ENCODE measurements at regions not wholly inside any gene's neighbourhood (a gene's known extent, or its start where the extent isn't known, plus 50 kb on each side); places are given as distances from the start of the nearest gene placed in this dataset.

DNA sequence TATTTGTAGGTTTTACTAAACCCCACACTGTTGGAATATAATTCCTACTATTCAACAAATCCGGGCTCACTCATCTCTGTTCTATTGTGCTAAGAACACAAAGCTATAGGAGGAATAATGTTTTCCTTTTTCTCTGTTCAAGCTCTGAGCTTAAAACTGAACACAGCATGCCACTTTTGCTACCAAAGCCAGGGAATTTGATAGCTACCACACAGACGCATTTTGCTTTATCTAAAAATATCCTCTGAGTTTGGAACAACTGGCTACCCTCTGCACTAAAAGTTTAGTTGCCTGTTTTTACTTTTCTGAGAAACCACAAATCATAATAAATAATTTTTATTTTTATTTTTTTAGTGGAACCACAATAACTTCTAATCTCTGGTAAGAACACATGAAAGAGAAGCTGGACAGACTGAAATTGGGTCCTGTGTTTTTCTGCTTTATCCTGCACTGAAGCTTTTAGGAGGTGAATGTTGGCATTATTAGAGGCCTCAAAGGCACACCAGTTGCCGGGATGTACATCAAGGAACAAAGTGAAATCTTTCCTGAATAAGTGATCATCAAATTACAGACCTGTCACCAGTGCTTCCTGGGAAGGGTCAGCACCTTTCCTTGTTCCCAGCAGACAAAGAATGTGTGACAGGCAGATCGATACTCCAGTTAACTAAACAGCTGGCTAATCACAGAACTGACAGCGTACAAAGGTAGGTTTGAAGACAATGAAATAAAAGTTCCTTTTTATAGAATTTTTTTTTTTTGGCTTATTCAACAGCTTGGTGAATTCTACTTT, 523.2 kb upstream of the TENM4 start:
- Histone ChIP-seq H3K9me3 (ENCODE audit: control insufficient read depth in 1 of 2, insufficient read depth in 1 of 2, low read length in 2 of 2) (peaks cover 0 to 6% of the 10 kb centered on the region in 2 experiments), H3K4me1 (ENCODE audit: insufficient read depth, low read length) (no peaks in the 10 kb centered on the region), H3K36me3 (ENCODE audit: insufficient read depth, low read length) (no peaks in the 10 kb centered on the region), H3K27me3 (ENCODE audit: control insufficient read depth in 1 of 2, insufficient read depth in 2 of 2, low read length in 2 of 2) (no peaks in the 10 kb centered on the region), H3K4me3 (ENCODE audit: low read length) (no peak overlapping the region), H3K27ac (ENCODE audit: low read depth in 1 of 2, low read length in 2 of 2) (no peak overlapping the region)
- H3K36me3 Mint-ChIP-seq (ENCODE audit: low read depth): no peaks in the 10 kb centered on the region
- intact Hi-C loops (cut with DNase I, micrococcal nuclease): no loop called here
- ATAC-seq (ENCODE audit: poor library complexity) (no peak), DNase-seq (no peak)
- H3K9me3 Mint-ChIP-seq: peaks cover 10% of the 10 kb centered on the region
- TF ChIP-seq, protein P1, sequence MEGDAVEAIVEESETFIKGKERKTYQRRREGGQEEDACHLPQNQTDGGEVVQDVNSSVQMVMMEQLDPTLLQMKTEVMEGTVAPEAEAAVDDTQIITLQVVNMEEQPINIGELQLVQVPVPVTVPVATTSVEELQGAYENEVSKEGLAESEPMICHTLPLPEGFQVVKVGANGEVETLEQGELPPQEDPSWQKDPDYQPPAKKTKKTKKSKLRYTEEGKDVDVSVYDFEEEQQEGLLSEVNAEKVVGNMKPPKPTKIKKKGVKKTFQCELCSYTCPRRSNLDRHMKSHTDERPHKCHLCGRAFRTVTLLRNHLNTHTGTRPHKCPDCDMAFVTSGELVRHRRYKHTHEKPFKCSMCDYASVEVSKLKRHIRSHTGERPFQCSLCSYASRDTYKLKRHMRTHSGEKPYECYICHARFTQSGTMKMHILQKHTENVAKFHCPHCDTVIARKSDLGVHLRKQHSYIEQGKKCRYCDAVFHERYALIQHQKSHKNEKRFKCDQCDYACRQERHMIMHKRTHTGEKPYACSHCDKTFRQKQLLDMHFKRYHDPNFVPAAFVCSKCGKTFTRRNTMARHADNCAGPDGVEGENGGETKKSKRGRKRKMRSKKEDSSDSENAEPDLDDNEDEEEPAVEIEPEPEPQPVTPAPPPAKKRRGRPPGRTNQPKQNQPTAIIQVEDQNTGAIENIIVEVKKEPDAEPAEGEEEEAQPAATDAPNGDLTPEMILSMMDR (IDR thresholded peaks at IDR 0.05): no peak
- H3K4me1 Mint-ChIP-seq (ENCODE audit: low read depth): no peaks in the 10 kb centered on the region
- no peaks in the 10 kb centered on the region for H3K27me3 Mint-ChIP-seq
- H3K27ac Mint-ChIP-seq: no peak overlapping the region
- ChIA-PET CTCF (no interaction called here), POLR2A (no interaction called here)
- no peak overlapping the region for H3K4me3 Mint-ChIP-seq

DNA sequence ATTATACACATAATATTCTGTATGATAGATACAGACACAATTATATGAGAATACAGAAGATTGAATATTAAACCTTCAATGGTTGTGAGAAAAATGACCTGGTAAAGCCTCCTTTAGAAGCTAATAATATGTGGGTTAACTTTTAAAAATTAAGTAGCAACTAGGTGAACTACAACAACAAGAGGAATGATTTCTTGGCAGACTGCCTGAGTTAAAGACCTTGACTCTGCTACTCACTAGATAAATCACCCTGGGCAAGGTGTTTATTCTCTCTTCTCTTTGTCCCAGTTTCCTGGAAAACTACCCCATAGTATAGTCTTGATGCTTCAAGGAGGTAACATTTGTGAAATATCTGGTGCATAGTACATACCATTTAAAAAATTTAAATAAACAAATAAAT, 519.6 kb upstream of the TENM4 start:
- Mint-ChIP-seq H3K4me3 (no peak overlapping the region), H3K27ac (no peak overlapping the region), H3K36me3 (ENCODE audit: low read depth) (no peaks in the 10 kb centered on the region), H3K27me3 (no peaks in the 10 kb centered on the region), H3K9me3 (peaks cover 17% of the 10 kb centered on the region), H3K4me1 (ENCODE audit: low read depth) (no peaks in the 10 kb centered on the region)
- no peak for DNase-seq
- H3K9me3 ChIP-seq (ENCODE audit: control insufficient read depth in 1 of 2, insufficient read depth in 1 of 2, low read length in 2 of 2): peaks cover 0 to 6% of the 10 kb centered on the region in 2 experiments
- ATAC-seq (ENCODE audit: poor library complexity): no peak
- H3K27ac ChIP-seq (ENCODE audit: low read depth in 1 of 2, low read length in 2 of 2): no peak overlapping the region
- no peaks in the 10 kb centered on the region for H3K36me3 ChIP-seq (ENCODE audit: insufficient read depth, low read length)
- POLR2A ChIA-PET: no interaction called here
- TF ChIP-seq, protein P1 (IDR thresholded peaks at IDR 0.05): no peak
- H3K27me3 ChIP-seq (ENCODE audit: control insufficient read depth in 1 of 2, insufficient read depth in 2 of 2, low read length in 2 of 2): no peaks in the 10 kb centered on the region
- intact Hi-C loops (cut with DNase I, micrococcal nuclease): no loop called here
- no peaks in the 10 kb centered on the region for H3K4me1 ChIP-seq (ENCODE audit: insufficient read depth, low read length)
- CTCF ChIA-PET: no interaction called here
- H3K4me3 ChIP-seq (ENCODE audit: low read length): no peak overlapping the region

DNA sequence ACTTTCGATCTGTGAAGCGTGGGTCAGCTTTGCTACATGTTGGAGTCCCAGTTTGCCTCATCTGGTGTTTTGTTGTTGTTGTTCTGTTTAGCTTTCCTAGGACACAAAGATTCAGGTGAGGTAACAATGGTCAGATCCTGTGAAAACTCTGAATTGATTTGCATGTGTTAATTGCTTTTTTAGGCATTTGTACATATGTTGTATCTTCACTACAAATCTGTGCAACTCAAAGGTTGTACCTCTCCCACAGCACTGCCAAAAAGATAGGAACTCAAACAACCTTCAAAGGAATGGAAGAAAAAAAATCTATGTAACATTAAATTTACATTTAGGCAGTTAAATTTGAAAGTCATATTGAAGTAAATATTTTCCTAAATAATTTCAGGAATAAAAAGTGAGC, 518.5 kb upstream of the TENM4 start:
- H3K36me3 ChIP-seq (ENCODE audit: insufficient read depth, low read length): no peaks in the 10 kb centered on the region

More for the DNA sequence above, 518.5 kb upstream of the TENM4 start:
- H3K4me1 ChIP-seq (ENCODE audit: insufficient read depth, low read length): no peaks in the 10 kb centered on the region
- ATAC-seq (ENCODE audit: poor library complexity): no peak
- no peak overlapping the region for H3K4me3 ChIP-seq (ENCODE audit: low read length)
- H3K27ac ChIP-seq (ENCODE audit: low read depth in 1 of 2, low read length in 2 of 2): no peak overlapping the region
- no peaks in the 10 kb centered on the region for H3K27me3 ChIP-seq (ENCODE audit: control insufficient read depth in 1 of 2, insufficient read depth in 2 of 2, low read length in 2 of 2)
- ChIA-PET POLR2A (no interaction called here), CTCF (no interaction called here)
- no peaks in the 10 kb centered on the region for H3K4me1 Mint-ChIP-seq (ENCODE audit: low read depth)
- peaks cover 18% of the 10 kb centered on the region for H3K9me3 Mint-ChIP-seq
- TF ChIP-seq, protein P1 (IDR thresholded peaks at IDR 0.05): no peak
- DNase-seq: no peak
- H3K36me3 Mint-ChIP-seq (ENCODE audit: low read depth): no peaks in the 10 kb centered on the region
- no peak overlapping the region for H3K4me3 Mint-ChIP-seq
- H3K27ac Mint-ChIP-seq: no peak overlapping the region
- peaks cover 0 to 6% of the 10 kb centered on the region in 2 experiments for H3K9me3 ChIP-seq (ENCODE audit: control insufficient read depth in 1 of 2, insufficient read depth in 1 of 2, low read length in 2 of 2)
- H3K27me3 Mint-ChIP-seq: no peaks in the 10 kb centered on the region
- intact Hi-C loops (cut with DNase I, micrococcal nuclease): no loop called here

Data from CD4-positive, alpha-beta T cell (primary cell).